Hepatocyte (in vitro differentiated cells): ENCODE measurements at regions not wholly inside any gene's neighbourhood (a gene's known extent, or its start where the extent isn't known, plus 50 kb on each side); places are given as distances from the start of the nearest gene placed in this dataset.
"Not testable (repeated sequence)": the region's sequence is repeated elsewhere in the genome, so short reads cannot be mapped to it uniquely, and the experiment has no call there.

Experiments used
- EZH2phosphoT487 ChIP-seq: fragments of 200-600 bp; sonication (generic); IDR thresholded peaks from one replicate; pipeline ENCODE4 v1.6.1; 2018; ENCODE audit warnings: antibody characterized with exemption, mild to moderate bottlenecking, low read depth, moderate library complexity; ENCODE audit not compliant: unreplicated experiment, severe bottlenecking
- TF ChIP-seq, protein P1 (sequence below): fragments of 200-600 bp; sonication (generic); IDR thresholded peaks from 2 replicates; pipeline ENCODE4 v1.5.1; 2016; ENCODE audit warnings: antibody characterized with exemption, mild to moderate bottlenecking; ENCODE audit not compliant: poor library complexity

DNA sequence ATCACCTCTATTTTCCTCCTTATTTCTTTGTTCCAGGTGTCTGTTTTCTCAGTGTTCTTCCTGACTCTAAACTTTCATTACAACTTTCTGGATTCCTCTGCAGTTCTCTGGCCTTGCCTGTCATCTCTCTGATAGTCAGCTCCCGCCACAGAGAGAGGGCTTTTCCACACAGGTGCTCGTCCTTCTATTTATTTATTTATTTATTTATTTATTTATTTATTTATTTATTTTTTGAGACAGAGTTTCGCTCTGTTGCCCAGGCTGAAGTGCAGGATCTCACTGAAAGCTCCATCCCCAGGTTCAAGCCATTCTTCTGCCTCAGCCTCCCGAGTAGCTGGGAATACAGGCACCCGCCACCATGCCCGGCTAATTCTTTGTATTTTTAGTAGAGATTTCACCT lies 554.5 kb downstream of the RPS29 start:
- not testable (repeated sequence) for TF ChIP-seq EZH2phosphoT487
- TF ChIP-seq, protein P1, sequence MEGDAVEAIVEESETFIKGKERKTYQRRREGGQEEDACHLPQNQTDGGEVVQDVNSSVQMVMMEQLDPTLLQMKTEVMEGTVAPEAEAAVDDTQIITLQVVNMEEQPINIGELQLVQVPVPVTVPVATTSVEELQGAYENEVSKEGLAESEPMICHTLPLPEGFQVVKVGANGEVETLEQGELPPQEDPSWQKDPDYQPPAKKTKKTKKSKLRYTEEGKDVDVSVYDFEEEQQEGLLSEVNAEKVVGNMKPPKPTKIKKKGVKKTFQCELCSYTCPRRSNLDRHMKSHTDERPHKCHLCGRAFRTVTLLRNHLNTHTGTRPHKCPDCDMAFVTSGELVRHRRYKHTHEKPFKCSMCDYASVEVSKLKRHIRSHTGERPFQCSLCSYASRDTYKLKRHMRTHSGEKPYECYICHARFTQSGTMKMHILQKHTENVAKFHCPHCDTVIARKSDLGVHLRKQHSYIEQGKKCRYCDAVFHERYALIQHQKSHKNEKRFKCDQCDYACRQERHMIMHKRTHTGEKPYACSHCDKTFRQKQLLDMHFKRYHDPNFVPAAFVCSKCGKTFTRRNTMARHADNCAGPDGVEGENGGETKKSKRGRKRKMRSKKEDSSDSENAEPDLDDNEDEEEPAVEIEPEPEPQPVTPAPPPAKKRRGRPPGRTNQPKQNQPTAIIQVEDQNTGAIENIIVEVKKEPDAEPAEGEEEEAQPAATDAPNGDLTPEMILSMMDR, result not testable (repeated sequence)
